ENCODE measurements at regions not wholly inside any gene's neighbourhood (a gene's known extent, or its start where the extent isn't known, plus 50 kb on each side); places are given as distances from the start of the nearest gene placed in this dataset.

GRCh38 chr5:152549709-152550108 is 144.6 kb upstream of the NMUR2 start:
- no peaks in the 10 kb centered on the region for H3K9me3 ChIP-seq (replicated peaks)
- no peaks in the 10 kb centered on the region for H3K27me3 ChIP-seq (ENCODE audit: low read depth)
- no peak for TF ChIP-seq CTCF (IDR thresholded peaks at IDR 0.05; ENCODE audit: borderline replicate concordance)
- intact Hi-C loops (cut with micrococcal nuclease): no loop called here
- H3K36me3 ChIP-seq: no peaks in the 10 kb centered on the region
- H3K4me3 ChIP-seq: no peak overlapping the region
- H3K4me1 ChIP-seq: no peaks in the 10 kb centered on the region
- no peak for DNase-seq
- H3K27ac ChIP-seq (replicated peaks): no peak overlapping the region

- H3K27ac ChIP-seq (replicated peaks): no peak overlapping the region
- no peaks in the 10 kb centered on the region for H3K27me3 ChIP-seq (ENCODE audit: low read depth)
- no peaks in the 10 kb centered on the region for H3K36me3 ChIP-seq
- intact Hi-C loops (cut with micrococcal nuclease): no loop called here
- TF ChIP-seq CTCF (IDR thresholded peaks at IDR 0.05; ENCODE audit: borderline replicate concordance): no peak
- H3K9me3 ChIP-seq (replicated peaks): no peaks in the 10 kb centered on the region
- H3K4me1 ChIP-seq: no peaks in the 10 kb centered on the region
- H3K4me3 ChIP-seq: no peak overlapping the region
- no peak for DNase-seq
These were observed 146.0 kb upstream of the NMUR2 start for GRCh38 chr5:152551061-152551460.

GRCh38 chr5:152556784-152557183 is 151.7 kb upstream of the NMUR2 start:
- no peak for TF ChIP-seq CTCF (IDR thresholded peaks at IDR 0.05; ENCODE audit: borderline replicate concordance)
- Histone ChIP-seq H3K4me1 (peaks cover 6% of the 10 kb centered on the region), H3K27me3 (ENCODE audit: low read depth) (no peaks in the 10 kb centered on the region), H3K36me3 (no peaks in the 10 kb centered on the region), H3K27ac (replicated peaks) (no peak overlapping the region), H3K4me3 (no peak overlapping the region), H3K9me3 (replicated peaks) (no peaks in the 10 kb centered on the region)
- intact Hi-C loops (cut with micrococcal nuclease): no loop called here
- DNase-seq: no peak

- no peaks in the 10 kb centered on the region for H3K9me3 ChIP-seq (replicated peaks)
- no peak overlapping the region for H3K27ac ChIP-seq (replicated peaks)
- H3K27me3 ChIP-seq (ENCODE audit: low read depth): no peaks in the 10 kb centered on the region
- H3K4me3 ChIP-seq: no peak overlapping the region
- intact Hi-C loops (cut with micrococcal nuclease): loop anchor here (5.0 kb wide), 1 partner anchor 587 kb away; no protein-coding TSS in a partner anchor
- TF ChIP-seq CTCF (IDR thresholded peaks at IDR 0.05; ENCODE audit: borderline replicate concordance): peak; percentile 88
- H3K36me3 ChIP-seq: no peaks in the 10 kb centered on the region
- peaks cover 6% of the 10 kb centered on the region for H3K4me1 ChIP-seq
- DNase-seq: peak; percentile 68
These were observed 155.5 kb upstream of the NMUR2 start for GRCh38 chr5:152560512-152561137.

- Histone ChIP-seq H3K4me1 (peaks cover 5% of the 10 kb centered on the region), H3K4me3 (no peak overlapping the region), H3K9me3 (replicated peaks) (no peaks in the 10 kb centered on the region), H3K27me3 (ENCODE audit: low read depth) (no peaks in the 10 kb centered on the region), H3K27ac (replicated peaks) (no peak overlapping the region), H3K36me3 (no peaks in the 10 kb centered on the region)
- intact Hi-C loops (cut with micrococcal nuclease): no loop called here
- no peak for TF ChIP-seq CTCF (IDR thresholded peaks at IDR 0.05; ENCODE audit: borderline replicate concordance)
- no peak for DNase-seq
These were observed 162.9 kb upstream of the NMUR2 start for GRCh38 chr5:152568016-152568415.

Data from left ventricle myocardium inferior (tissue), 1 donor.